D341Med (cell line): ENCODE measurements at regions not wholly inside any gene's neighbourhood (a gene's known extent, or its start where the extent isn't known, plus 50 kb on each side); places are given as distances from the start of the nearest gene placed in this dataset.

Experiments used
- DNase-seq: peaks from one replicate; pipeline ENCODE4 v3.0.0; 2012; ENCODE audit warnings: low spot score

GRCh38 chr5:145365464-145365863 lies 469.7 kb downstream of the PRELID2 start:
- no peak for DNase-seq

DNA sequence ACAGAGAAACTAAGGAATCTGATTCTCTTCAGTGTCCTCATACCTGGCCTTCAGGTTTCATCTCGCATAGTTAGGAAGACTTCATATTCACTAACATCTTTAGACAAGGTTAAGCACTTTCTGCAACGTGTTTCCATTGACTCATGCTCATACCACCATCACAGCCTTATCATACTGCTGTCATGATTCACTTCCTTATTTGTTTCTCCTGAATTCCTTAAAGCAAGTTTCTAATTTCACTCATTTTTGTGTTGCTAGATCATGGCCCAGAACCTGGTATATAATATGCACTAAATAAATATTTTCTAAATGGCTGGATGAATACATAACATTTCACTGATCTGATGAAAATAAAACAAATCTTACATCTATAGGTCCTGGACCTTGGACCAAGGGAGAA lies 472.9 kb downstream of the PRELID2 start:
- DNase-seq: no peak

- DNase-seq: no peak
Observed at GRCh38 chr5:145360936-145361335, 474.2 kb downstream of the PRELID2 start.

DNA sequence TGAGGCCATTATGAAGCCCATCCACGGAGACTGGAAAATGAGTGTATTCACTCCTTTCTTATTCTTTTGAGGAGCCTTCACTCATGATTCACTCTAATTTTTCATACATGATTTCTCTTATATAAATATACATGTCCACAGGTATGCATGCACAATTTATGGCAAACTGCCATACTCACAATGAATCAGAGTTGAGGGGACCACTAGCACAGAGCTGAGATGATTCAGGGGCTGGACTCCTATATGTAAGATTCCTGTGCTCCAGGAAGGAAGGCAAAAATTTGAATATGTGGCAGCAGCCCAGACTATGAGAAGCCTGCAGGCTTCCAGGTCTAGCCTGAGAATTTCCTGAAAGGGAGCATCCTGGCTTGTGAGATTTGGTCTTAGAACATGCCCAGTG lies 484.6 kb downstream of the PRELID2 start:
- DNase-seq: no peak

DNA sequence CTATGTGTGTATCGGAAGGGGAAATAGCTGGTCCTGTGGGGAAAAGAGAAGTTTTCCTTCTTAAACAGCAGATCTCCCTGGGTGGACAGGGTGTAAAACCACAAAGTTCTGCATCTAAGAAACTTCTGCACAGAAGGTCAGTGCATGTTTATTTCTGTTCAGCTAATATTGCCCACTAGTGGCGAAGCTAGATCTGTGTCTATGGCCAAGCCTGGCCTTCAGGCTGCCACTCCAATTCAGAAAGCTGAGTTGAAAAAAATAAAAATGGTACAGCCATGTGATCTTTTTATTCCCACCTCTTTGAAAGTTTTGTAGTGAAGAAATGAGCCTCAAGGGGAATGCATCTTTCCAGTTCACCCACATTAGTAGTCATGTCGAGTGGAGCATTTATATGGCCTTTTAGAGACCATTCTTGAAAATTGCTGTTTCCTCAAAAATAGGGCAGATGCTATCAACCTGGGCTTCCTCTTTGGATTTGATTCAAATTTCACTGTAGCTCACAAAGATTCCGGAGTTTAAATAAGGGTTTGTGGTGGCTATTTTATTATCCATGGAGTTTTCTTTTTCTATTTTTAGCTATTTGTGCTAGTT lies 488.0 kb downstream of the PRELID2 start:
- DNase-seq: peak; percentile 33

GRCh38 chr5:145345511-145346287 lies 489.4 kb downstream of the PRELID2 start:
- no peak for DNase-seq

GRCh38 chr5:145341842-145342241 lies 493.3 kb downstream of the PRELID2 start:
- DNase-seq: no peak

DNA sequence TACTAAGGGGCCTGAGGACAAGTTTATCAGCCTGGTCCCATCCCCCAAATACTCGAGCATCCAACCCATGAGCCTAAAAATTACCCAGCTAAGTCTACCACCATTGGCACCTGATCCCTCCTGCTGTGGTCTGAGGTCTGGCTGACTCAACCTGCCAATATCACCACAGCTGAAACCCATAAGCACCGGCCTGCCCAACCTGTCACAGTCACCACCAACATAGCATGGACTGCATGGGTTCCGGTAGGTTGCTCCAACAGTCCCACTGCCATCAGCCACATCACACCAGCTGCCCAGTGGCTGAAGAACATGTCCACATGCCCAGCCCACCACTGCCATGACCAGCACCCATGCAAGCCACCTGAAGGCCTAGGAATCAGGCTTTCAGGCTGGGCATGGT lies 495.0 kb downstream of the PRELID2 start:
- no peak for DNase-seq

- no peak for DNase-seq
Observed at GRCh38 chr5:145324767-145325479, 510.2 kb downstream of the PRELID2 start.

- no peak for DNase-seq
Observed at GRCh38 chr5:145324101-145324500, 511.0 kb downstream of the PRELID2 start.

DNA sequence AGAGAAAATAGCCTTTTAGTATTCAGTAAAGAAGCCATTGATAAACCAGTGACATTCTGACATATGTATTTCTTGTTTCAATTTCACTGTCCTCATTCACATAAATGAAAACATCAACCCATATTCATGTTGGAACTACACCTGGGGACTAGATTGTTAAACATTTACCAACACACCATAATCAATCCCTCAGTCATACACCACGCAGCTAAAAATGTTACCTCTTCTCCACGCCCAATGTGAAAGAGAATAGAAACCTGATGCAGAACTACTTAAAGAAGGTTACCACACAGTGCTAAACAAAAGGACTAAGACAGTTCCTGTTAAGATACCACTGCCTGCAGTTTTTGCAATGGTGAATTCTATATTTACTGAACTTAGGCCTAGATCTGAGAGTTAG lies 518.9 kb downstream of the PRELID2 start:
- no peak for DNase-seq

GRCh38 chr5:145307866-145308382 lies 527.2 kb downstream of the PRELID2 start:
- DNase-seq: no peak

DNA sequence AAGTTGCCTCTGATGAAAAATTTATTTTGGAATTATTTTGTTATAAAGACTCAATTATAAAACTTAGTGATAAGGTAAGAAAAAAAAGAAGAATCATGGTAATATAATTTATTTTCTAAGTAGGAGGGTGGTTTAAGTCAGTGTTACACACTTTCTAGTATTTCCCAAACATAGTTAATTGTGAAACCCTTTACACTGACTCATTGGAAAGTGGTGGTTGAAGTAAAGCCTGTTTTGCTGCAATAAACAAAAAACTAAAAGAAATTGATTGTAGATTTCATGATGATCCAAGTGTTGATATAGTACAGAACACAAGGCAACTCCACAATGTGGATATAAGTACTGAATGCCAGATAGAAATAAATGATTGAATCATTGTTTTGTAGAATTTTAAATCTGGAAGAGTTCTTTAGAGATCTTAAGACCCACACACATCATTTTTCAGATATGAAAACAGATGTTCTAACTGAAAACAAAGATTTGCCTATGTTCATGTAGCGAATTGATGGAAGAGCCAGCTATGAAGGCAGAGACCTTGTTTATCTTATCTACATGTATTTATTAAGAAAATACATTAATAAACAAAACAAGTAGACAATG lies 539.8 kb downstream of the PRELID2 start:
- no peak for DNase-seq

GRCh38 chr5:145294331-145294730 lies 540.8 kb downstream of the PRELID2 start:
- no peak for DNase-seq

DNA sequence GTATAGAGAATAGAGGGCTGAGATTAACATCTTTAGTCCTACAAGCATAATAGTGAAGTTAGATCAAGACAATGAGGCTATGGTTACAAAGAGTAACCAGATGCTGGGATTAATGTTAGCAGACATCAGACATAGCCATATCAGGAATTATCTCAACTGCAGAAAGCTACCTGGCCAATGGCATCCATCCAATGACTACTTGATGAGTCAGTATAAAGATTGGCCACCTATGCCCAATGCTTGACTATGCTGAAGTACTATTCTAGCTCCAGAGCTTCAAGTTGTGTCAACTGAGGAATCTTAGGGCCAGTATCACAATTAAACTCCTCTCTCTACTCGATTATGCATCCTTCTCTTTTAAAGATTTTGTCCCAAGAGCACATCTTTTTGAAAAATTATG lies 541.4 kb downstream of the PRELID2 start:
- DNase-seq: no peak

GRCh38 chr5:145292278-145292677 lies 542.9 kb downstream of the PRELID2 start:
- DNase-seq: no peak

DNA sequence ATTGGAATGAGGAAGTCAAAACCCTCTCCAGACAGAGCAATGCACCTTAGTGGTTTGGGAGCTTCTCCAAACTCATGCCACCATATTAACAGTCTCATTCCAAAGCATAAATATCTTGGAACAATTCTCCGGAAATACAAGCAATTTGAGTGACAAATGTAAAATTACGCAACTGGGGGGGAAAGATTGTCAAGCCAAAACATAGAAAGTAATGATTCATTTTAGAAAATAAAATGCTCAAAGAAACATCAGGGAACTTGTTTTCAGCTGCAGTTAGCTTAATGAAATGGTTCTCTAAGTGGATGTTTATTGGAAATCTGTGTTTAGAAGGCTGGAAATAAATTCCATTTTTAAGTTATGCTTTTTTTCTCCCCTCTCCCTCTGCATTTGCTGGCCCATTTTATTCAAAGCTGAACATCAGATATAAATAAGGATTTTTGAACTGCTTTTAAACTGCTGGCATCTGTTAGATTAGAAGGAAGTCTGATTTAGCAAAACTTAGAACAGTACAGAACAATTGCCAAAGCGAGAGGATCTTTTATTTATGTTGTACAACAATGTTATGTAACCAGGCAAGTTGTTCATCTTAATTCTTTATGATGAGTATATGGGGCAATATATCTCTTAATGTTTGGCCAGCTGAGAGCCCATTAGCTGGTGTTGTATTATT lies 551.9 kb downstream of the PRELID2 start:
- no peak for DNase-seq

GRCh38 chr5:145280806-145281205 lies 554.3 kb downstream of the PRELID2 start:
- no peak for DNase-seq

GRCh38 chr5:145280214-145280613 lies 554.9 kb downstream of the PRELID2 start:
- no peak for DNase-seq

GRCh38 chr5:145260670-145261069 lies 574.5 kb downstream of the PRELID2 start:
- no peak for DNase-seq

DNA sequence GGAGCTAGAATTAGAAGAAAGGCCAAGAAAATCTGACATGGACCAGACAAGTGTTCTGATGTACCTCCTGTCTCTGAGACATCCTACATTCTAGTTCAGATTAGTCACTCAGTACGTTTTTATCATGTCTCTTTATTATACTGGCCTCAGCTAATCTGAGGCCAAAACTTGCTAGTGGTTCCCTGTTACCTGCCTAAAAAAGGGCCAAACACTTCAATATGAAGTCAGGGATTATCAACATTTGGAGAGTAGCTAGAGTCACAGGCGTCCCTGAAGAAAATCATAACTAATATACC lies 587.4 kb downstream of the PRELID2 start:
- DNase-seq: no peak
